ENCODE measurements at regions not wholly inside any gene's neighbourhood (a gene's known extent, or its start where the extent isn't known, plus 50 kb on each side); places are given as distances from the start of the nearest gene placed in this dataset.

GRCh38 chr16:65940711-65941110, 425.8 kb upstream of the CDH5 start:
- in situ Hi-C loops (cut with MboI; ENCODE audit: low sequenced_read_pairs) = no loop called here
- dilution Hi-C loops (cut with HindIII; ENCODE audit: low sequenced_read_pairs, unreplicated experiment) = no loop called here
- Histone ChIP-seq H4K5ac (ENCODE audit: low read depth, low read length) (no peak overlapping the region), H4K91ac (ENCODE audit: insufficient read depth, low read depth, low read length) (no peak overlapping the region), H3K27ac (ENCODE audit: insufficient read depth, low read length) (no peak overlapping the region), H2BK120ac (ENCODE audit: low read depth, low read length) (no peak overlapping the region), H3K9ac (ENCODE audit: low read depth, low read length) (no peak overlapping the region), H3K36me3 (ENCODE audit: control insufficient read depth, insufficient read depth, low read length) (no peaks in the 10 kb centered on the region), H3K27me3 (ENCODE audit: control insufficient read depth, insufficient read depth, low read length) (peaks cover 4% of the 10 kb centered on the region), H3K4me2 (ENCODE audit: low read depth, low read length) (no peak overlapping the region), H3K56ac (ENCODE audit: extremely low read depth, insufficient read depth, low read length) (no peak overlapping the region), H3K14ac (replicated peaks; ENCODE audit: low read depth, low read length) (no peak overlapping the region), H3K9me1 (ENCODE audit: insufficient read depth, low read length) (no peaks in the 10 kb centered on the region), H4K20me1 (ENCODE audit: insufficient read depth, low read length) (no peaks in the 10 kb centered on the region), H3K4me3 (ENCODE audit: insufficient read depth, low read depth, low read length) (no peak overlapping the region), H3K23ac (ENCODE audit: low read depth, low read length) (no peak overlapping the region), H3K4ac (ENCODE audit: low read depth, low read length) (no peak overlapping the region), H2AK9ac (replicated peaks; ENCODE audit: low read depth, low read length, poor library complexity) (no peak overlapping the region), H3K4me1 (ENCODE audit: control insufficient read depth, insufficient read depth, low read length) (peaks cover 1% of the 10 kb centered on the region; the same call in 1 of the 2 replicates), H3K18ac (ENCODE audit: low read depth, low read length) (no peak overlapping the region), H2AK5ac (ENCODE audit: low read depth, low read length) (no peak overlapping the region), H2AFZ (replicated peaks; ENCODE audit: low read length, poor library complexity) (no peak overlapping the region), H4K8ac (ENCODE audit: low read depth in 2 of 2, low read length in 2 of 2) (no peak overlapping the region), H2BK15ac (ENCODE audit: low read depth, low read length) (no peak overlapping the region), H3K79me1 (ENCODE audit: low read depth in 1 of 2, low read length in 2 of 2) (no peaks in the 10 kb centered on the region), H2BK20ac (ENCODE audit: low read depth, low read length) (no peak overlapping the region), H2BK5ac (ENCODE audit: low read depth, low read length, poor library complexity, severe bottlenecking) (no peak overlapping the region), H3K9me3 (ENCODE audit: control insufficient read depth, insufficient read depth, low read length) (no peaks in the 10 kb centered on the region)
- WGBS, 2 experiments (ENCODE audit: extremely low coverage in 2 of 2, insufficient read length in 1 of 2) = no CpG with 5 or more reads among the region's 1 CpG
- no TSS peak for BruUV-seq (replicated peaks)
- CTCF ChIA-PET = no interaction called here
- intact Hi-C loops (cut with micrococcal nuclease) = no loop called here
- POLR2A ChIA-PET (ENCODE audit: unreplicated experiment) = no interaction called here
- no peak for TF ChIP-seq MAFK (IDR thresholded peaks at IDR 0.05; ENCODE audit: low read depth, low read length)
- TF ChIP-seq POLR2A (IDR thresholded peaks at IDR 0.05; ENCODE audit: low read depth, low read length) = no peak
- TF ChIP-seq SMC3 (IDR thresholded peaks at IDR 0.05; ENCODE audit: low read depth, low read length) = no peak
- TF ChIP-seq ELK1 (IDR thresholded peaks at IDR 0.05; ENCODE audit: borderline replicate concordance, low read depth, low read length) = no peak
- ATAC-seq (ENCODE audit: low read depth) (no peak), DNase-seq (no peak)
